CD14-positive monocyte (primary cell): ENCODE measurements at regions not wholly inside any gene's neighbourhood (a gene's known extent, or its start where the extent isn't known, plus 50 kb on each side); places are given as distances from the start of the nearest gene placed in this dataset.

Experiments
- DNase-seq, 3 donors: peaks; one replicate each; pipeline ENCODE4 v3.0.0-alpha.2; 2011 to 2022
- H2AFZ ChIP-seq: 2 replicates; pipeline ENCODE4 v1.6.0; 2012; ENCODE audit warnings: mild to moderate bottlenecking, low read depth, low read length, inconsistent platforms; ENCODE audit not compliant: insufficient read depth, poor library complexity, severe bottlenecking
- H3K27ac ChIP-seq, 2 donors: 1 replicate in 1 of 2; 2 replicates in 1 of 2; pipeline ENCODE4 v1.5.1; 2012 to 2013; ENCODE audit warnings: low read length in 2 of 2, control low read depth in 1 of 2, inconsistent platforms in 1 of 2, low read depth in 1 of 2, mild to moderate bottlenecking in 1 of 2
- H3K27me3 ChIP-seq, 2 donors: one replicate each; pipeline versions ENCODE4 v1.6.0 to v1.6.1; 2011 to 2013; ENCODE audit warnings: low read length in 2 of 2; ENCODE audit not compliant: control insufficient read depth in 2 of 2, insufficient read depth in 2 of 2
- H3K36me3 ChIP-seq, 2 donors: replicated peaks in 1 of 2; 1 replicate in 1 of 2; 2 replicates in 1 of 2; pipeline versions ENCODE4 v1.5.1 to v1.6.1; 2012 to 2013; ENCODE audit warnings: low read length in 2 of 2, control low read depth in 1 of 2, inconsistent platforms in 1 of 2, mild to moderate bottlenecking in 1 of 2; ENCODE audit not compliant: insufficient read depth in 2 of 2, control insufficient read depth in 1 of 2
- H3K4me1 ChIP-seq, 2 donors: 1 replicate in 1 of 2; 2 replicates in 1 of 2; pipeline versions ENCODE4 v1.5.1 to v1.6.1; 2012 to 2013; ENCODE audit warnings: low read length in 2 of 2, control low read depth in 1 of 2, inconsistent platforms in 1 of 2, mild to moderate bottlenecking in 1 of 2, moderate library complexity in 1 of 2; ENCODE audit not compliant: insufficient read depth in 2 of 2, control insufficient read depth in 1 of 2
- H3K4me2 ChIP-seq: replicated peaks from 2 replicates; pipeline ENCODE3; 2012; ENCODE audit warnings: low read length, moderate library complexity, mild to moderate bottlenecking; ENCODE audit not compliant: poor library complexity, severe bottlenecking; ENCODE audit errors: extremely low read depth
- H3K4me3 ChIP-seq, 3 experiments: fragments of 200-600 bp in 1 of 3; sonication (generic) in 1 of 3; replicated peaks in 1 of 3; 1 replicate in 2 of 3; 2 replicates in 1 of 3; pipeline ENCODE4 v1.5.1; 2011 to 2013; ENCODE audit warnings: low read length in 3 of 3, mild to moderate bottlenecking in 3 of 3, control low read depth in 2 of 3, low read depth in 2 of 3, inconsistent platforms in 1 of 3, moderate library complexity in 1 of 3
- H3K79me2 ChIP-seq: 2 replicates; pipeline ENCODE4 v1.6.0; 2012; ENCODE audit warnings: mild to moderate bottlenecking, control low read depth, inconsistent platforms, low read length, moderate library complexity; ENCODE audit not compliant: insufficient read depth
- H3K9ac ChIP-seq: 2 replicates; pipeline ENCODE4 v1.6.0; 2017; ENCODE audit warnings: low read length, mild to moderate bottlenecking; ENCODE audit not compliant: insufficient read depth, poor library complexity, severe bottlenecking
- H3K9me3 ChIP-seq, 2 donors: replicated peaks in 1 of 2; 1 replicate in 1 of 2; 2 replicates in 1 of 2; pipeline versions ENCODE4 v1.5.1 to v1.6.1; 2012 to 2013; ENCODE audit warnings: low read length in 2 of 2, control low read depth in 1 of 2; ENCODE audit not compliant: control insufficient read depth in 1 of 2, insufficient read depth in 1 of 2
- H4K20me1 ChIP-seq: 2 replicates; pipeline ENCODE4 v1.6.0; 2012; ENCODE audit warnings: mild to moderate bottlenecking, low read length, control low read depth, moderate library complexity; ENCODE audit not compliant: insufficient read depth
- H3K27ac Mint-ChIP-seq, 7 donors: one replicate each; pipeline ENCODE4 v1.8.0; 2020; ENCODE audit warnings: mild to moderate bottlenecking in 7 of 7, mixed read lengths in 7 of 7, moderate library complexity in 6 of 7, inconsistent platforms in 2 of 7
- H3K27me3 Mint-ChIP-seq, 3 donors: one replicate each; pipeline ENCODE4 v1.8.0; 2021 to 2022; ENCODE audit warnings: low read depth in 3 of 3, mild to moderate bottlenecking in 3 of 3, mixed read lengths in 3 of 3, moderate library complexity in 3 of 3, inconsistent platforms in 1 of 3
- H3K36me3 Mint-ChIP-seq, 2 donors: one replicate each; pipeline ENCODE4 v1.8.0; 2020; ENCODE audit warnings: mixed read lengths in 2 of 2, inconsistent platforms in 1 of 2, mild to moderate bottlenecking in 1 of 2
- H3K4me1 Mint-ChIP-seq: one replicate; pipeline ENCODE4 v1.8.0; 2020; ENCODE audit warnings: mild to moderate bottlenecking, mixed read lengths
- H3K4me3 Mint-ChIP-seq, 2 donors: one replicate each; pipeline ENCODE4 v1.8.0; 2020; ENCODE audit warnings: mild to moderate bottlenecking in 2 of 2, mixed read lengths in 2 of 2, moderate library complexity in 1 of 2
- H3K9me3 Mint-ChIP-seq, 7 donors: one replicate each; pipeline ENCODE4 v1.8.0; 2020 to 2022; ENCODE audit warnings: mixed read lengths in 7 of 7, mild to moderate bottlenecking in 6 of 7, moderate library complexity in 6 of 7, inconsistent platforms in 2 of 7
- CTCF ChIP-seq: fragments of 200-600 bp; IDR thresholded peaks from one replicate; pipeline ENCODE4 v1.8.0; 2022; ENCODE audit warnings: antibody characterized with exemption, mild to moderate bottlenecking
- WGBS: methylation state at CpG from one replicate; pipeline ENCODE4 v1.1.5; 2013; ENCODE audit warnings: missing lambda C conversion rate; ENCODE audit not compliant: insufficient coverage; 5-methylcytosine and 5-hydroxymethylcytosine counted together
- intact Hi-C, 2 donors: fragments of 100-400 bp; cut with micrococcal nuclease; formaldehyde crosslinking; loops; one replicate each; pipeline versions ENCODE4 v1.15.0 to v1.15.1; 2023

- H3K9ac ChIP-seq: no peak overlapping the region
- no peak overlapping the region for H2AFZ ChIP-seq
- H3K9me3 ChIP-seq: no peaks in the 10 kb centered on the region
- H3K79me2 ChIP-seq: no peaks in the 10 kb centered on the region
- no peaks in the 10 kb centered on the region for H4K20me1 ChIP-seq
- H3K4me2 ChIP-seq: no peak overlapping the region
- Mint-ChIP-seq H3K27ac (no peak overlapping the region), H3K36me3 (no peaks in the 10 kb centered on the region), H3K4me3 (no peak overlapping the region), H3K27me3 (no peaks in the 10 kb centered on the region), H3K4me1 (no peaks in the 10 kb centered on the region), H3K9me3 (peaks cover 0 to 8% (median 3%) of the 10 kb centered on the region in 7 donors)
- H3K4me3 ChIP-seq: no peak overlapping the region
- H3K36me3 ChIP-seq: no peaks in the 10 kb centered on the region
- WGBS: no CpG with 5 or more reads among the region's 1 CpG
- H3K27me3 ChIP-seq: no peaks in the 10 kb centered on the region
- intact Hi-C loops: no loop called here
- TF ChIP-seq CTCF: no peak
- no peak overlapping the region for H3K27ac ChIP-seq
- H3K4me1 ChIP-seq: no peaks in the 10 kb centered on the region
- no peak for DNase-seq
These were observed 209.2 kb downstream of the ALX1 start for GRCh38 chr12:85489194-85489593.

GRCh38 chr12:85504164-85504563, 224.1 kb downstream of the ALX1 start:
- Histone ChIP-seq H3K27ac (no peak overlapping the region), H3K27me3 (no peaks in the 10 kb centered on the region), H2AFZ (no peak overlapping the region), H3K9ac (no peak overlapping the region), H3K4me1 (no peaks in the 10 kb centered on the region), H3K4me3 (no peak overlapping the region), H3K79me2 (no peaks in the 10 kb centered on the region), H3K36me3 (no peaks in the 10 kb centered on the region), H4K20me1 (no peaks in the 10 kb centered on the region), H3K9me3 (no peaks in the 10 kb centered on the region), H3K4me2 (no peak overlapping the region)
- Mint-ChIP-seq H3K4me3 (no peak overlapping the region), H3K27ac (no peak overlapping the region), H3K36me3 (no peaks in the 10 kb centered on the region), H3K27me3 (peaks cover 0 to 3% (median 0%) of the 10 kb centered on the region in 3 donors), H3K9me3 (peaks cover 0 to 7% (median 2%) of the 10 kb centered on the region in 7 donors), H3K4me1 (no peaks in the 10 kb centered on the region)
- no peak for DNase-seq
- WGBS: no CpG with 5 or more reads among the region's 2 CpGs
- TF ChIP-seq CTCF: no peak
- intact Hi-C loops: no loop called here
